ENCODE measurements at regions not wholly inside any gene's neighbourhood (a gene's known extent, or its start where the extent isn't known, plus 50 kb on each side); places are given as distances from the start of the nearest gene placed in this dataset.

DNA sequence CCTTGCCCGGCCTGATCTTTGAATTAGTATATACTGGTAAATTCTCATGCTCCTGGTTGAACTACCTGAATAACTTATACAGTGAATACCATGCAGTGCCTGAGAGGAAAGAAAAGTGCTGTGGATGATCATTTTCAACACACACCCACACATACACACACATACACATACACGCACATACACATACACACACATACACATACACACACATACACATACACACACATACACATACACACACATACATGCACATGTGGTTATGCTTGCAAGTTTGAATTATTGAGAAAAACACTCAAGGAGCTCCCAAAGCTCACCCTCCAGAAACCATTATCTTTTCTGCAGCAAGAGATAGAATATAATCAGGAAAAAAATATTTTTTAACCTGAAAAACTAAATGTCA lies 366.9 kb upstream of the RASGEF1B start:
- DNase-seq (ENCODE audit: extremely low read depth, low read depth), result no peak
- TF ChIP-seq, protein P1, sequence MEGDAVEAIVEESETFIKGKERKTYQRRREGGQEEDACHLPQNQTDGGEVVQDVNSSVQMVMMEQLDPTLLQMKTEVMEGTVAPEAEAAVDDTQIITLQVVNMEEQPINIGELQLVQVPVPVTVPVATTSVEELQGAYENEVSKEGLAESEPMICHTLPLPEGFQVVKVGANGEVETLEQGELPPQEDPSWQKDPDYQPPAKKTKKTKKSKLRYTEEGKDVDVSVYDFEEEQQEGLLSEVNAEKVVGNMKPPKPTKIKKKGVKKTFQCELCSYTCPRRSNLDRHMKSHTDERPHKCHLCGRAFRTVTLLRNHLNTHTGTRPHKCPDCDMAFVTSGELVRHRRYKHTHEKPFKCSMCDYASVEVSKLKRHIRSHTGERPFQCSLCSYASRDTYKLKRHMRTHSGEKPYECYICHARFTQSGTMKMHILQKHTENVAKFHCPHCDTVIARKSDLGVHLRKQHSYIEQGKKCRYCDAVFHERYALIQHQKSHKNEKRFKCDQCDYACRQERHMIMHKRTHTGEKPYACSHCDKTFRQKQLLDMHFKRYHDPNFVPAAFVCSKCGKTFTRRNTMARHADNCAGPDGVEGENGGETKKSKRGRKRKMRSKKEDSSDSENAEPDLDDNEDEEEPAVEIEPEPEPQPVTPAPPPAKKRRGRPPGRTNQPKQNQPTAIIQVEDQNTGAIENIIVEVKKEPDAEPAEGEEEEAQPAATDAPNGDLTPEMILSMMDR (IDR thresholded peaks at IDR 0.05; ENCODE audit: low read depth, low read length, missing control alignments), result no peak
- no peak overlapping the region for H3K4me3 ChIP-seq (replicated peaks; ENCODE audit: low read depth, low read length)

DNA sequence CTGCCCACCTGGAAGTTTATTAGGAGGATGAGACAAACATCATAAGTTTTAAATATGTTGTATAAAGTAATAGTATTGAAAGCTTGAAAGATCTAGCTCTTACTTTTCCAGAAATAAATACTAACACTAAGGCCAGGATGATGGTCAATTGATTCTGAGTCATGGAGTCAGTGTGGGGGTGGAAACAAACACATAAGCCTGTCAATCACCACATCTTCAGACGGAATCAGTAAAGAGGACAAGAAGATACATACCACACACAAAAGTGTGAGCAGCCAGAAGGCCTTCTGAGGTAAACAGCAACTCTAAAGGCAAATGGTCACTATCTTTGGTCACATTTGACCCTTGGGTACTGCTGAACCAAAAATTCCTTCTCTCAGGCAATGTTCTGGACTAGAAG lies 365.0 kb upstream of the RASGEF1B start:
- TF ChIP-seq, protein P1 (IDR thresholded peaks at IDR 0.05; ENCODE audit: low read depth, low read length, missing control alignments), result no peak
- H3K4me3 ChIP-seq (replicated peaks; ENCODE audit: low read depth, low read length), result no peak overlapping the region
- DNase-seq (ENCODE audit: extremely low read depth, low read depth), result no peak

GRCh38 chr4:81833576-81833975 lies 361.9 kb upstream of the RASGEF1B start:
- no peak overlapping the region for H3K4me3 ChIP-seq (replicated peaks; ENCODE audit: low read depth, low read length)
- no peak for DNase-seq (ENCODE audit: extremely low read depth, low read depth)
- TF ChIP-seq, protein P1 (IDR thresholded peaks at IDR 0.05; ENCODE audit: low read depth, low read length, missing control alignments), result no peak

DNA sequence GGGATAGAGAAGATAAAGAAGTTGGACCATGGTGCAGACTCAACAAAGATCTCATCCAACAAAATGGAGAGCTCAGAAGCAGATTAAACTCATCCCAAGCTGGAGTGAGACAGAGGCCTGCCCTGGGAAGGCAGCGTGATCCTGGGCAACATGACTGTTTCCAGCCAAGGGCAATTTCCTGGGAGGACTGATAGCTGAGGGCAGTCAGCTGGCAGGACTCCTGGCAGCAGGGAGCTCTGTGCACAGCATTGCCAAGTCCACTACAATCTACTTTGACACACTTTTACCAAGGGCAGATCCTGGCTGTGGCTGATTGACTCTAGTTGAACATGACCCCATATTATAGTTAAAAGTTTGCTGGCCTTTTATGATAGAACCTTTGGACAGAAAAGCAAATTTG lies 357.3 kb upstream of the RASGEF1B start:
- H3K4me3 ChIP-seq (replicated peaks; ENCODE audit: low read depth, low read length), result no peak overlapping the region
- no peak for DNase-seq (ENCODE audit: extremely low read depth, low read depth)
- TF ChIP-seq, protein P1 (IDR thresholded peaks at IDR 0.05; ENCODE audit: low read depth, low read length, missing control alignments), result no peak

- DNase-seq (ENCODE audit: extremely low read depth, low read depth), result no peak
- TF ChIP-seq, protein P1 (IDR thresholded peaks at IDR 0.05; ENCODE audit: low read depth, low read length, missing control alignments), result no peak
- no peak overlapping the region for H3K4me3 ChIP-seq (replicated peaks; ENCODE audit: low read depth, low read length)
Measured at GRCh38 chr4:81827577-81828202, 356.0 kb upstream of the RASGEF1B start.

- no peak for DNase-seq (ENCODE audit: extremely low read depth, low read depth)
- no peak overlapping the region for H3K4me3 ChIP-seq (replicated peaks; ENCODE audit: low read depth, low read length)
- TF ChIP-seq, protein P1 (IDR thresholded peaks at IDR 0.05; ENCODE audit: low read depth, low read length, missing control alignments), result no peak
Measured at GRCh38 chr4:81826817-81827424, 355.2 kb upstream of the RASGEF1B start.
